Neuron (in vitro differentiated cells): ENCODE measurements at regions not wholly inside any gene's neighbourhood (a gene's known extent, or its start where the extent isn't known, plus 50 kb on each side); places are given as distances from the start of the nearest gene placed in this dataset.

ENCODE experiments used
- H2AFZ ChIP-seq: one replicate; pipeline ENCODE4 v1.6.1; 2013; ENCODE audit warnings: low read depth, mild to moderate bottlenecking, inconsistent platforms, low read length, moderate library complexity
- H3K27me3 ChIP-seq: one replicate; pipeline ENCODE4 v1.6.1; 2013; ENCODE audit warnings: low read length; ENCODE audit not compliant: insufficient read depth
- H3K36me3 ChIP-seq: one replicate; pipeline ENCODE4 v1.6.1; 2013; ENCODE audit warnings: low read length; ENCODE audit not compliant: insufficient read depth
- H3K4me1 ChIP-seq: one replicate; pipeline ENCODE4 v1.6.1; 2013; ENCODE audit warnings: low read length; ENCODE audit not compliant: insufficient read depth
- H3K4me3 ChIP-seq: 2 replicates; pipeline ENCODE4 v1.5.1; 2013; ENCODE audit warnings: mild to moderate bottlenecking, low read length, moderate library complexity
- H3K9me3 ChIP-seq: one replicate; pipeline ENCODE4 v1.6.1; 2013; ENCODE audit warnings: low read length

DNA sequence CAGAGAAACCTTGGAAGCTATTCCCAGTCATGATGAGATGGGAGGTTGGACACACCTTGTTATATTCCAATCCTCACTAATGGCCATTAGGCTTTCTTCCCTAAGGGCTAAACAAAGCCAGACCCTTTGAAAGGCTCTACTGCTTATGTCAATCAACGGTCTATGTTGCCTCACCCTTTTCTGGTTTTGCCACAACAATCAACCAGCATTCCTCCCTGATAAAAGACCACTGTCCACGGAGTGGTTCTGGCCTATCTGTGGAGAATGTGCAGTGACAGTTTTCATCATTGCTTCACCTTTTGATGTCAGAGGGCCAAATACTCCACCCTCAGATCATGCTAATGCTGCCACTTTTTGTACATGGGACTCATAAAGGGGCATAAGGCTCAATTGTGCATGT, 913.4 kb downstream of the RPA4 start:
- Histone ChIP-seq H3K36me3 (no peaks in the 10 kb centered on the region), H3K4me1 (peaks cover 5% of the 10 kb centered on the region), H3K9me3 (no peaks in the 10 kb centered on the region), H2AFZ (no peak overlapping the region), H3K27me3 (no peaks in the 10 kb centered on the region), H3K4me3 (no peak overlapping the region)

DNA sequence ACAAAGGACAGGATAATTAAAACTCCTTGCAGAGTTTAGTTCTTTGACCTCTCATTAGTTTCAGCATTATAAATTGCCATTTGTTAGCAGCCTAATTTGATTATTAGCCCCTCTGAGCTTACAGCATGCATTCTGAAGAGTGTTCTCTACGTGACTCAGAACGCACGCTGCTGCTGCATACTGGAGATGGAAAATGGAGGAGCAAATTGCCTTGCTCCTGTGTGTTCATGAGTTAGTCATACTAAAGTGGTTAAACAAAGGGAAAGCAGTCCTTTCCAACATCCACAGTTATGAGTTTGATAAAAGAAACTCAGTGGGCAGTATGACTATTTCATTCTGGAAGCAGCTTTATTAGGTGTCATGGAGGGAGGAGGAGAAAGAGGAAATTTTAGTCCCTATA, 922.5 kb downstream of the RPA4 start:
- H3K36me3 ChIP-seq: no peaks in the 10 kb centered on the region
- H3K4me1 ChIP-seq: no peaks in the 10 kb centered on the region
- H2AFZ ChIP-seq: no peak overlapping the region
- no peak overlapping the region for H3K4me3 ChIP-seq
- no peaks in the 10 kb centered on the region for H3K27me3 ChIP-seq
- no peaks in the 10 kb centered on the region for H3K9me3 ChIP-seq

DNA sequence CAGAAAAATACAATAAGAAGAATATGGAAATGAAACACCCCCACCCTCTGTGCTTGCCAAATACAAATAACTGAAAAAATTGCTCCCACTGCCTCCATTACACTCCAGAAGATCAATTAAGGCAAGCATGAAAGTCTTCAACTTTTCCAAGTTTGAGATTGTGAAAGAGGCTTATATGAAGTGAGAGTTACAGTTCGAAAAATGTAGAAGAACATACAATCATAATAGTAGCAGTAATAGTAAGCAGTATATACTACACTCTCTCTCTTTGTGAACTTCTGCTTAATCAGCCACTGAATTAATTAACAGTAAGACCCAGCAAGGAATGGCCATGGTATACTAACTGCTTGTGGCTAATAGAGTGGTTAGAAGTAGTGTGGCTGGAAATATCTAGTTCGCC, 923.2 kb downstream of the RPA4 start:
- H3K36me3 ChIP-seq: no peaks in the 10 kb centered on the region
- no peaks in the 10 kb centered on the region for H3K9me3 ChIP-seq
- H3K27me3 ChIP-seq: no peaks in the 10 kb centered on the region

DNA sequence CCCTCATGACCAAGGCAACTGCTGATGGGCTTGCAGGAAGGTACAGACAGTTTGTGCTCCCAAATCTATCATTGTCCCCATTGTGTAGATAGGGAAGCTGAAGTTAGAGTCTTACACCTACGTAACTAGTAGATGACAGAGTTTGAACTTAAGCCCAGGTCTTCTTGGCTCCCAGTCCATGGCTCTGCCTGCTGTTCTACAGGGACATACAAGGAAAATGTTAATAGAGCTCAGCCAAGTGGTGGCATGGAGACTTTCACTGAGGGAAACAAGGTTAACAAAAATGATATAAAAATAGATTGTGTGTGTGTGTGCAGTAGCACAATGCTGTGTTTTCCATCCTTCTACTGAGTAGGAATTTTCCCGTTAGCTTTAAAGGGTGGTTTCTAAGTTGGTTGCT, 936.5 kb downstream of the RPA4 start:
- Histone ChIP-seq H3K4me3 (no peak overlapping the region), H3K9me3 (peaks cover 3% of the 10 kb centered on the region), H2AFZ (no peak overlapping the region), H3K4me1 (no peaks in the 10 kb centered on the region), H3K27me3 (peaks cover 3% of the 10 kb centered on the region), H3K36me3 (no peaks in the 10 kb centered on the region)

More for the DNA sequence above, 923.2 kb downstream of the RPA4 start:
- Histone ChIP-seq H3K4me1 (no peaks in the 10 kb centered on the region), H2AFZ (no peak overlapping the region), H3K4me3 (no peak overlapping the region)

DNA sequence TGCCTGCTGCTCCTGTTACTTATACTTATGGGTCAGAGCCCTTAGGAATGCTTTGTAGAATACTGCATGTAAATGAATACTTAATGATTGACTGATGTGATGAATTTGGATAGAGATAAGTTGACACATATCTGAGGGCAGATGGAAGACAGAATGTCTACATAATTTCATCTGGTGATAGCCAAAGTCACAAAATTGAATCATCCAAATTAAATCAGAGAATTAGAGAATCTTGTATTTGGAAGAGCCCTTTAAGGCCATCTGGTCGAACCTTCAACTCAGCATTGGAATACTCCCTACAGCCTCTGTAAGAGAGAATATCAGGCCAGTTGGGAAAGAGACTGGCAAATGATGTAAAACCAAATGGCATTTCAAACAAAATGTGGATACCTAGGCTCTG, 944.8 kb downstream of the RPA4 start:
- no peaks in the 10 kb centered on the region for H3K9me3 ChIP-seq
- H3K4me3 ChIP-seq: no peak overlapping the region
- H3K27me3 ChIP-seq: peaks cover 2% of the 10 kb centered on the region
- H3K36me3 ChIP-seq: no peaks in the 10 kb centered on the region
- H2AFZ ChIP-seq: no peak overlapping the region
- H3K4me1 ChIP-seq: no peaks in the 10 kb centered on the region

DNA sequence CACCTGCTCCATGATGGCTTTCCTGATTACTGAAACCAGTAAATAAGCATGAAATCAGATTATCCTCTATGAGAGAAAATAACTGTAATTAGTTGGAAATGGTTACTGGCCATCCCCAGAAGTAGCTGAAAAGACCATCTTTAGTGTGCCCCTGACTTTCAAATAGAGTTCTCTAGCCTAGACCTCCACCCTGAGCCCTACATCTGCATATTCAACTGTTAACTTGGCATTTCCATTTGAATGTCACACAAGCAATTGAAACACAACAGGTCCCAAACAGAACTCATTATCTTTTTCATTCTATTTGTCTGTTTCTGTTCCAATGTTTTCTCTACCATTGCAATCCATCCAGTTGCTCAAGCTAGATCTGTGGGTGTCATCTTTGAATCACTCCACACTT, 952.3 kb downstream of the RPA4 start:
- Histone ChIP-seq H3K36me3 (no peaks in the 10 kb centered on the region), H3K9me3 (no peaks in the 10 kb centered on the region), H3K27me3 (peaks cover 6% of the 10 kb centered on the region), H3K4me3 (no peak overlapping the region), H2AFZ (no peak overlapping the region), H3K4me1 (peaks cover 6% of the 10 kb centered on the region)

DNA sequence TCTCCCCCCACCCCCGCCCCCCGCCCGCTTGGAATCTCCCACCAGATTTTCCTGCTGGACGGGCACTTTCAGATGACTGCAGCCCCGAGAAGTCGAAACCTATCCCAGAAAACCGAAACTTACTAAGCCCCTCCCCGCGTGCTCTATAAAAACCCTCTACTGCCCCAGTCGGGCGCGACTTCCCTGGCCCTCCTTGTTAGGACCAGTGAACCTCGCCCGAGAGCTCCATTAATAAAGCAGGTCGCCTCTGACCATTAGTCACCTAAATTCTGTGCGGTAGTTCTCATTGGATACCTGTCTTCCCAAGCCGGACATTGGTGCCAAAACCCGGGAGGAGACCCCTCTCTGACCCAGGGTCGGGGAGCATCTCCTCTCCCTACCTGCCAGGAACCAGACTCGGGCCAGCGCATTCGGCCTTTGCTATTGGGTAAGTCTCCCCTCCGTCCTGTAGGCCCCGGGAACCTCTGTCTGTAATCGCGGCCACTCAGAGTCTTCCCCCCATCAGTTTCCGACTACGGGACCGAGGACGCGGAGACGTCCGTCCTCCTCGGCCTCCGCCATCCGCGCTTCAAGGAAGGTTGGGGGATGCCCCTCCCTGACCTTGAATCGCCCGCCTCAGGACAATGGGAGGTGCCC, 958.0 kb downstream of the RPA4 start:
- Histone ChIP-seq H2AFZ (no peak overlapping the region), H3K4me3 (no peak overlapping the region), H3K36me3 (no peaks in the 10 kb centered on the region), H3K4me1 (peaks cover 6% of the 10 kb centered on the region), H3K27me3 (peaks cover 3% of the 10 kb centered on the region), H3K9me3 (peaks cover 33% of the 10 kb centered on the region)

DNA sequence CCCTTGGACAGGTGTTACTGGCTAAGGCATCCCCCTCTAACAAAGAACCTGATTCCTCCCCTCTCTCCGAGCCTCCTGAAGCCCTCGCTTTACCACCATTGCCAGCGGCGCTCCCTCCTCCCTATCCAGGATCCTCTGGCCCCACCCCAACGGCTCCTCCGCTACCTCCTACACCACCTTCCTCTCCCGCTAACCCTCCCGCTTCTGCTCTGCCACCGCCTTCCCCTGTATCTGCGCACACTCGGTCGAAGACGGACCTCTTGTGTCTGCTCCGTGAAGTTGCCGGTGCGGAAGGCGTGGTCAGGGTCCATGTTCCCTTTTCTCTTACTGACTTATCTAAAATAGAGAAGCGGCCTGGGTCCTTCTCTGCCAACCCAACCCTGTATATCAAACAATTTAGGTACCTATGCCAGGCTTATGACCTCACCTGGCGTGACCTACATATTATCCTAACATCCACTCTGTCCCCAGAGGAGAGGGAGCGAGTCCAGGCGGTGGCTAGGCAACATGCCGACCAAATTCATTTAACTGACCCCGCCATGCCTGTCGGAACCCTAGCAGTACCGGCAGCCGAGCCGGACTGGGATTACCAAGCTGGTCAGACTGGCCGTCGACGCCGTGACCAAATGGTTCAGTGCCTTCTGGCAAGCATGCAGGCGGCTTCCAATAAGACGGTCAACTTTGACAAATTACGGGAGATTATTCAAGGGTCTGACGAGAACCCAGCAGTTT, 958.9 kb downstream of the RPA4 start:
- Histone ChIP-seq H3K27me3 (no peaks in the 10 kb centered on the region), H3K36me3 (no peaks in the 10 kb centered on the region), H3K4me1 (peaks cover 6% of the 10 kb centered on the region), H3K4me3 (no peak overlapping the region), H3K9me3 (peaks cover 39% of the 10 kb centered on the region), H2AFZ (no peak overlapping the region)

DNA sequence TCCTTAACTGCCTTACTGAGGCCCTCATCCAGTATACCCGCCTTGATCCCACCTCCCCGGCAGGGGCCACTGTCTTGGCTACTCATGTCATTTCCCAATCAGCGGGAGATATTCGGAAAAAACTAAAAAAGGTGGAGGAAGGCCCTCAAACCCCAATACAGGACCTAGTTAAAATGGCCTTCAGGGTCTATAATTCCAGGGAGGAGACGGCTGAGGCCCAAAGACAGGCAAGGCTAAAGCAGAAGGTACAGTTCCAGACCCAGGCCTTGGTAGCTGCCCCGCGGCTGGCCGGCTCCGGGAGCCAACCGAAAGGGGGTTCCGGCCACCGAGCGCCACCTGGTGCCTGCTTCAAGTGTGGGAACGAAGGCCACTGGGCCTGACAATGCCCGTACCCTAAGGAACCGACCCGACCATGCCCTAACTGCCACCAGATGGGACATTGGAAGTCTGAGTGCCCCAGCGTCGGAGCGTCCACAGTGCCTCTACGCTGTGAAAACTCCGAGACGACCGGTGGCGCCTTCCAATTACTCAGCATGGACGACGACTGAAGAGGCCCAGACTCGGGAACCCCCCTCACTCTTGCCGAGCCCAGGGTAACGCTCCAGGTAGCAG, 959.6 kb downstream of the RPA4 start:
- Histone ChIP-seq H3K27me3 (no peaks in the 10 kb centered on the region), H3K4me1 (peaks cover 6% of the 10 kb centered on the region), H3K4me3 (no peak overlapping the region), H3K36me3 (no peaks in the 10 kb centered on the region), H2AFZ (no peak overlapping the region), H3K9me3 (peaks cover 39% of the 10 kb centered on the region)

DNA sequence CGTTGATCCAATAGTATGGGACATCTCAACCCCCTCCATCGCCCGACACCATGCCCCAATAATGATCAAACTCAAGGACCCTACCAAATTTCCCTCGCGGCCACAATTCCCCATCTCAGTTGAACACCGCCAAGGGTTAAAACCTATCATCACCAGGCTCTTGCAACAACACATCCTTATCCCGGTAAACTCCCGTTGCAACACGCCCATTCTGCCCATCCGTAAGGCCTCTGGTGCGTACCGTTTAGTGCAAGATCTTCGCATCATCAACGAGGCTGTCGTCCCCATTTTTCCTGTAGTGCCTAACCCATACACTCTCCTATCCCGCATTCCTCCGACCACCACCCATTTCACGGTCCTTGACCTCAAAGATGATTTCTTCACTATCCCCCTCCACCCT, 960.5 kb downstream of the RPA4 start:
- Histone ChIP-seq H3K9me3 (peaks cover 39% of the 10 kb centered on the region), H2AFZ (no peak overlapping the region), H3K4me1 (peaks cover 3% of the 10 kb centered on the region), H3K36me3 (no peaks in the 10 kb centered on the region), H3K4me3 (no peak overlapping the region), H3K27me3 (no peaks in the 10 kb centered on the region)

DNA sequence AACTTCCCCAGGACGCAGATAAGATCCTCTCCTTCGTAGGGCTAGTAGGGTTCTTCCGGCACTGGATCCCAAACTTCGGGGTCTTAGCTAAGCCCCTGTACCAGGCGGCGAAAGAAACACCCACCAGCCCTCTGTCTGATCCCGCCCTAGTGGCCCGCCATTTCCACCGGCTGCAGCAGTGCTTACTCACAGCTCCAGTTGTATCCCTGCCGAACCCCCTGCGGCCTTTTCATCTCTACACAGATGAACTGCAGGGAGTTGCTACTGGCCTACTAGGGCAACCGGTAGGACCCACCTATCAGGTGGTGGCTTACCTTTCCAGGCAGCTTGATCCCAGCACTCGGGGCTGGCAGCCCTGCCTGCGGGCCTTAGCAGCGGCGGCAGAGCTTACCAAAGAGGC, 961.2 kb downstream of the RPA4 start:
- Histone ChIP-seq H3K9me3 (peaks cover 39% of the 10 kb centered on the region), H3K36me3 (no peaks in the 10 kb centered on the region), H3K4me1 (no peaks in the 10 kb centered on the region), H3K27me3 (no peaks in the 10 kb centered on the region), H3K4me3 (no peak overlapping the region), H2AFZ (no peak overlapping the region)

DNA sequence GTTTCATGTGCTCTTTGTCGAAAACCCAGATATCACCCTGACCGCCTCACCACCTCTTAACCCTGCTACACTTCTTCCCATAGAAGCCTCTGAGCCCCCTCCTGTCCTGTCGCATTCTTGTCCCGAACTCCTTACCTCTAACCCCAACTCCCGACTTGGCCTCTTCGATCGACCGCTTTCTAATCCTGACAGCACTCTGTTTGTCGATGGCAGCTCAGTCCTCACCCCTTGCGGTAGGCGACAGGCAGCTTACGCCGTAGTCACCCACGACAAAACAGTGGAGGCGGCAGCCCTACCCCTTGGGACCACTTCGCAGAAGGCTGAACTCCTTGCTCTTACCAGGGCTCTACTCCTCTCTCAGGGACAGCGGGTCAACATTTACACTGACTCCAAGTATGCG, 961.7 kb downstream of the RPA4 start:
- Histone ChIP-seq H2AFZ (no peak overlapping the region), H3K9me3 (peaks cover 39% of the 10 kb centered on the region), H3K4me3 (no peak overlapping the region), H3K36me3 (no peaks in the 10 kb centered on the region), H3K4me1 (no peaks in the 10 kb centered on the region), H3K27me3 (no peaks in the 10 kb centered on the region)

DNA sequence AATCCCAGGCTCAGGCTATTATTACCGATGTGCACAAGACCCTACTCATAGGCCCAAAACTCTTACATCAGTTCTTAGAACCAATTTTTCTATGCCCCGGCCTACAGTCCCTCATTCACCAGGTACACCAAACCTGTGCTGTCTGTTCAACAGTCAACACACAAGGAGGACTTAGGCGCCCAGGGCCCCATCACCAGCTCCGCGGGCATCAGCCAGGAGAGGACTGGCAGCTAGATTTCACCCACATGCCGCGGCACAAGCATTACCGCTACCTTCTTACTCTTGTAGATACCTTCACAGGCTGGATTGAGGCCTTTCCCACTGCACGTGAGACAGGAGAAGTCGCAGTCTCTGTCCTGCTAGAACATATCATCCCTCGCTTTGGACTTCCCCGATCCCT, 962.5 kb downstream of the RPA4 start:
- H3K27me3 ChIP-seq: no peaks in the 10 kb centered on the region
- H3K4me1 ChIP-seq: no peaks in the 10 kb centered on the region
- H2AFZ ChIP-seq: no peak overlapping the region
- peaks cover 39% of the 10 kb centered on the region for H3K9me3 ChIP-seq
- no peaks in the 10 kb centered on the region for H3K36me3 ChIP-seq
- H3K4me3 ChIP-seq: no peak overlapping the region
